ENCODE measurements at regions not wholly inside any gene's neighbourhood (a gene's known extent, or its start where the extent isn't known, plus 50 kb on each side); places are given as distances from the start of the nearest gene placed in this dataset.

- H3K9me3 ChIP-seq: no peaks in the 10 kb centered on the region
- H3K4me3 ChIP-seq: no peak overlapping the region
- H3K27ac ChIP-seq: no peak overlapping the region
- no peak for TF ChIP-seq POLR2A (IDR thresholded peaks at IDR 0.05)
- TF ChIP-seq CTCF (IDR thresholded peaks at IDR 0.05): no peak
- no peaks in the 10 kb centered on the region for H3K27me3 ChIP-seq
- no peaks in the 10 kb centered on the region for H3K36me3 ChIP-seq
- no peak for DNase-seq
- no peaks in the 10 kb centered on the region for H3K4me1 ChIP-seq
These were observed 917.7 kb downstream of the IGSF11 start for GRCh38 chr3:118116991-118117390.

- DNase-seq: no peak
These were observed 907.9 kb downstream of the IGSF11 start for GRCh38 chr3:118126751-118127150.

GRCh38 chr3:118127992-118128391, 906.7 kb downstream of the IGSF11 start:
- no peaks in the 10 kb centered on the region for H3K36me3 ChIP-seq
- H3K4me3 ChIP-seq: no peak overlapping the region
- no peaks in the 10 kb centered on the region for H3K4me1 ChIP-seq
- no peak for DNase-seq
- TF ChIP-seq CTCF (IDR thresholded peaks at IDR 0.05) (no peak), POLR2A (IDR thresholded peaks at IDR 0.05) (no peak)
- H3K27me3 ChIP-seq: no peaks in the 10 kb centered on the region
- H3K9me3 ChIP-seq: peaks cover 0 to 6% (median 0%) of the 10 kb centered on the region in 4 donors
- no peak overlapping the region for H3K27ac ChIP-seq

More at GRCh38 chr3:118126751-118127150, 907.9 kb downstream of the IGSF11 start:
- Histone ChIP-seq H3K27me3 (no peaks in the 10 kb centered on the region), H3K36me3 (no peaks in the 10 kb centered on the region), H3K4me1 (no peaks in the 10 kb centered on the region), H3K27ac (no peak overlapping the region), H3K4me3 (no peak overlapping the region), H3K9me3 (peaks cover 0 to 6% (median 0%) of the 10 kb centered on the region in 4 donors)
- TF ChIP-seq POLR2A (IDR thresholded peaks at IDR 0.05) (no peak), CTCF (IDR thresholded peaks at IDR 0.05) (no peak)

- Histone ChIP-seq H3K27ac (no peak overlapping the region), H3K4me1 (no peaks in the 10 kb centered on the region), H3K4me3 (no peak overlapping the region), H3K36me3 (no peaks in the 10 kb centered on the region), H3K9me3 (peaks cover 0 to 6% (median 0%) of the 10 kb centered on the region in 4 donors), H3K27me3 (no peaks in the 10 kb centered on the region)
- DNase-seq: no peak
- TF ChIP-seq CTCF (IDR thresholded peaks at IDR 0.05) (no peak), POLR2A (IDR thresholded peaks at IDR 0.05) (no peak)
These were observed 905.8 kb downstream of the IGSF11 start for GRCh38 chr3:118128886-118129285.

- TF ChIP-seq POLR2A (IDR thresholded peaks at IDR 0.05): no peak
- TF ChIP-seq CTCF (IDR thresholded peaks at IDR 0.05): no peak
- Histone ChIP-seq H3K27me3 (no peaks in the 10 kb centered on the region), H3K4me3 (no peak overlapping the region), H3K9me3 (peaks cover 0 to 2% (median 0%) of the 10 kb centered on the region in 4 donors), H3K36me3 (no peaks in the 10 kb centered on the region), H3K4me1 (no peaks in the 10 kb centered on the region), H3K27ac (no peak overlapping the region)
- DNase-seq: no peak
These were observed 896.9 kb downstream of the IGSF11 start for GRCh38 chr3:118137778-118138177.

- Histone ChIP-seq H3K4me3 (no peak overlapping the region), H3K27ac (no peak overlapping the region), H3K27me3 (no peaks in the 10 kb centered on the region), H3K4me1 (no peaks in the 10 kb centered on the region), H3K36me3 (no peaks in the 10 kb centered on the region), H3K9me3 (no peaks in the 10 kb centered on the region)
- no peak for DNase-seq
- no peak for TF ChIP-seq POLR2A (IDR thresholded peaks at IDR 0.05)
- no peak for TF ChIP-seq CTCF (IDR thresholded peaks at IDR 0.05)
These were observed 889.7 kb downstream of the IGSF11 start for GRCh38 chr3:118144919-118145318.

All from Peyer's patch (tissue), 4 donors.